Tibial nerve (tissue), 4 donors: ENCODE measurements at regions not wholly inside any gene's neighbourhood (a gene's known extent, or its start where the extent isn't known, plus 50 kb on each side); places are given as distances from the start of the nearest gene placed in this dataset.

Experiments used
- DNase-seq, 2 donors: peaks; one replicate each; pipeline ENCODE4 v3.0.0-alpha.2; 2019; ENCODE audit warnings: low spot score in 2 of 2
- H3K27ac ChIP-seq, 4 donors: fragments of 200-600 bp; sonication (generic) in 3 of 4; one replicate each; pipeline ENCODE4 v1.5.1; 2017 to 2019; ENCODE audit warnings: mild to moderate bottlenecking in 1 of 4
- H3K27me3 ChIP-seq, 2 donors: fragments of 200-600 bp; sonication (generic) in 1 of 2; one replicate each; pipeline versions ENCODE4 v1.5.1 to v1.6.0; 2017 to 2019
- H3K36me3 ChIP-seq, 3 donors: fragments of 200-600 bp; sonication (generic); one replicate each; pipeline ENCODE4 v1.5.1; 2018 to 2019
- H3K4me1 ChIP-seq, 4 donors: fragments of 200-600 bp; sonication (generic) in 3 of 4; one replicate each; pipeline ENCODE4 v1.5.1; 2017 to 2019
- H3K4me3 ChIP-seq, 4 donors: fragments of 200-600 bp; sonication (generic) in 3 of 4; one replicate each; pipeline ENCODE4 v1.5.1; 2017 to 2019; ENCODE audit warnings: mild to moderate bottlenecking in 1 of 4, moderate library complexity in 1 of 4
- H3K9me3 ChIP-seq, 4 donors: fragments of 200-600 bp; sonication (generic) in 3 of 4; one replicate each; pipeline ENCODE4 v1.5.1; 2017 to 2019
- EP300 ChIP-seq, 2 donors: sonication (generic); formaldehyde crosslinking; IDR thresholded peaks; one replicate each; pipeline ENCODE4 v1.6.1; 2017; ENCODE audit warnings: antibody characterized with exemption in 2 of 2, mild to moderate bottlenecking in 1 of 2
- POLR2A ChIP-seq, 2 donors: fragments of 450-650 bp; IDR thresholded peaks; one replicate each; pipeline ENCODE4 v1.6.1; 2017; ENCODE audit warnings: antibody characterized with exemption in 2 of 2, mild to moderate bottlenecking in 2 of 2, moderate library complexity in 2 of 2
- WGBS, 2 donors: methylation state at CpG; one replicate each; pipeline ENCODE4 v1.1.5; 2018; 5-methylcytosine and 5-hydroxymethylcytosine counted together
- TF ChIP-seq, protein P1 (sequence below), 5 experiments: fragments of 200-600 bp in 3 of 5; fragments of 450-650 bp in 2 of 5; sonication (generic) in 3 of 5; IDR thresholded peaks; one replicate each; pipeline ENCODE4 v1.5.1; 2016 to 2019; ENCODE audit warnings: antibody characterized with exemption in 5 of 5, mild to moderate bottlenecking in 3 of 5, moderate library complexity in 2 of 5

DNA sequence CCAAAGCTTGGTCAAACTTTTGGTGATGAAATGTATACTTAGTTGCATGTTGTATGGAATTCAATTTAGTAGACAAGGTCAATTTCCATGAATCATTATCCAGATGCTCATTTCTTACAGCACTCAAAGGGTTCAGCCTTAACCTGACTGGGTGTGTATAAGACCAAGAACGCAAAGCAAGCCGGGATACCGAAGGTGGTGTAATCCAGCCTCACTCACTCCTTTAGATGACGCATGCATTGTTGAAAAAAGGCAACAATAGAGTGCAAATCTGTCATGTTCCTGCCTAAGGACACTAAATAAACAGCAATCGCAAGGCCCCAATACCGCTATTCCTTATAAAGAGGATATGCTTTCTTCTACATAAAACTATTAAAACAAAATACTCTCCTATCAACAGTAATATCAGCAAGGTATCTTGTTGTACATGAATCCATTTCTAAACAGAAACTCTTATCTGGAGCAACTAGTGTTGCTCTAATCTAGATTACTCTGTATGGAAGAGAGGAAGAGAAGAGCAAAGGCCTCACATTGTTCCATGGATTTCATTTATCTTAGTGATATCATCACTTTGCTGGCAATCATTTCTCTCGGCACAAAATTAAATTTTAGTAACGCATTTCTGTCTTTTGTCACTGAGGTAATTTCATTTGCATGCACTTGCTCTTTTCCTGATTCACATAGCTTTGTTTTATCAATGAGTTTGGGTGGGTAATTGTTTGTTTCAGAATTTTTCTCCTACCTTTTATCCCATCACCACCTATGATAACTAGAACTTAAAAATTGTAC lies 96.2 kb downstream of the PLK2 start:
- DNase-seq, result no peak
- H3K27me3 ChIP-seq, result no peaks in the 10 kb centered on the region
- H3K4me3 ChIP-seq, result no peak overlapping the region
- no peak overlapping the region for H3K27ac ChIP-seq
- H3K9me3 ChIP-seq, result no peaks in the 10 kb centered on the region
- no peaks in the 10 kb centered on the region for H3K4me1 ChIP-seq
- 94 to 95% methylated on average over 8 of the region's 8 CpGs for WGBS, 2 donors
- no peaks in the 10 kb centered on the region for H3K36me3 ChIP-seq
- TF ChIP-seq POLR2A (IDR thresholded peaks at IDR 0.05) (no peak), EP300 (IDR thresholded peaks at IDR 0.05) (no peak)
- TF ChIP-seq, protein P1, sequence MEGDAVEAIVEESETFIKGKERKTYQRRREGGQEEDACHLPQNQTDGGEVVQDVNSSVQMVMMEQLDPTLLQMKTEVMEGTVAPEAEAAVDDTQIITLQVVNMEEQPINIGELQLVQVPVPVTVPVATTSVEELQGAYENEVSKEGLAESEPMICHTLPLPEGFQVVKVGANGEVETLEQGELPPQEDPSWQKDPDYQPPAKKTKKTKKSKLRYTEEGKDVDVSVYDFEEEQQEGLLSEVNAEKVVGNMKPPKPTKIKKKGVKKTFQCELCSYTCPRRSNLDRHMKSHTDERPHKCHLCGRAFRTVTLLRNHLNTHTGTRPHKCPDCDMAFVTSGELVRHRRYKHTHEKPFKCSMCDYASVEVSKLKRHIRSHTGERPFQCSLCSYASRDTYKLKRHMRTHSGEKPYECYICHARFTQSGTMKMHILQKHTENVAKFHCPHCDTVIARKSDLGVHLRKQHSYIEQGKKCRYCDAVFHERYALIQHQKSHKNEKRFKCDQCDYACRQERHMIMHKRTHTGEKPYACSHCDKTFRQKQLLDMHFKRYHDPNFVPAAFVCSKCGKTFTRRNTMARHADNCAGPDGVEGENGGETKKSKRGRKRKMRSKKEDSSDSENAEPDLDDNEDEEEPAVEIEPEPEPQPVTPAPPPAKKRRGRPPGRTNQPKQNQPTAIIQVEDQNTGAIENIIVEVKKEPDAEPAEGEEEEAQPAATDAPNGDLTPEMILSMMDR (IDR thresholded peaks at IDR 0.05), result no peak

DNA sequence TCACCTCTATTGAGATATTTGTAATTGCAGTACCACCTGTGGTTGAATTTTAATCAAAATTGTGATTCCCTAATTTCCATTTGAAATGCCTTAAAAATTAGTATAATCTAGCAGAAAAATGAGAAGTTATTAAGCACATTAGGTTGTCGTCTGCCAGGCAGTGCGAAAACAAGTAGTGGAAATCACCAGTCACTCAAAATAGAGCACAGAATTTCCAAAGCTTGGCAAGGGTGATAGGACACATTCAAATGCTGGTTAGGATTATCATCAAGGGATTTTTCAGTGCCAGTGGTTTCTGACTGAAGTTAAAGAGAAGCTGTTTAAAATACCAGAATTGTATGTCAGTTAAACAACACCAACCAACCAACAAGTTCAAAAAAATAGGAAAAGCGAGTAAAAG lies 97.8 kb downstream of the PLK2 start:
- no peaks in the 10 kb centered on the region for H3K9me3 ChIP-seq
- H3K27me3 ChIP-seq, result no peaks in the 10 kb centered on the region
- no peaks in the 10 kb centered on the region for H3K36me3 ChIP-seq
- H3K27ac ChIP-seq, result no peak overlapping the region
- WGBS, 2 donors, result 81 to 86% methylated on average over 3 of the region's 3 CpGs
- H3K4me1 ChIP-seq, result no peaks in the 10 kb centered on the region
- no peak for TF ChIP-seq POLR2A (IDR thresholded peaks at IDR 0.05)
- no peak for TF ChIP-seq EP300 (IDR thresholded peaks at IDR 0.05)
- TF ChIP-seq, protein P1 (IDR thresholded peaks at IDR 0.05), result no peak
- no peak for DNase-seq
- H3K4me3 ChIP-seq, result no peak overlapping the region

DNA sequence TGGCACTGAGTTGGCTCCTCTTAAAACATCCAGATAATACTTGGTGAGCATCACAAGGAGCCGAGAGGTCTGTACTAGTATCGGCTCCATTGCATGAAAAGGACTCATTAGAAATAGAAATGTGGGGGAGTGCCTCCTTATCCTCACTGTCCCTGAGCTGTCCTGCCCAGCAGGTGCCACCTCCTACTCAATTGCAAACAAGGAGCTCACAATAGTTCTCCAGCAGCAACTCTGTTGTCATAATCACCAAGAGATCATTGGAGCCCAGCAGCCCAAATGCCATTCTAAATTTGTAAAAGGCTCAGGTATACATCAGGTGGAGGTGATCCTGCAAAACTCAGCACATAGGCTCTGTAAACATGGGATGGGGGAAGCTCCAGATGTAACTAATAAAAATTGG lies 99.1 kb downstream of the PLK2 start:
- whole genome bisulfite sequencing, 2 donors, result 88 to 95% methylated on average over 2 of the region's 2 CpGs
- no peak overlapping the region for H3K27ac ChIP-seq
- H3K27me3 ChIP-seq, result no peaks in the 10 kb centered on the region

DNA sequence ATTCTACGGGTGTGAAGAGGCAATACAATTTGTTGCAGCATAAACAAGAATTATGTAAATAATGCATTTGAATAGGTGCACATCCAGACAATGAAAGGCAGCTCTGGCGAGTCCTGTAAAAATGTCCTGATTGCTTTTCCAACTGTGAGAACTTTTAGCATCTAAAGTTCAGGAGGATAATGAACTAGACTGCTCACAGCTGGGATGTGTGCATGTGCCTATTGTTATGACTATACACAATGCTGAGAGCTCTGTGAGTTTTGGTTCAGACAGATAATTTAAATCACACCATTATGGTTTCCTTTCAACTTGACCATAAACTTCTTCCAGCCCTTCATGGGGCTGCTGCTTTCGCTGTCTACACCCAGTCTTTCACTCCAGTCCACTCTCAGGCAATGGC lies 99.9 kb downstream of the PLK2 start:
- TF ChIP-seq POLR2A (IDR thresholded peaks at IDR 0.05), result no peak
- no peak for TF ChIP-seq EP300 (IDR thresholded peaks at IDR 0.05)
- TF ChIP-seq, protein P1 (IDR thresholded peaks at IDR 0.05), result no peak
- Histone ChIP-seq H3K9me3 (no peaks in the 10 kb centered on the region), H3K4me3 (no peak overlapping the region), H3K36me3 (no peaks in the 10 kb centered on the region), H3K27ac (no peak overlapping the region), H3K27me3 (no peaks in the 10 kb centered on the region), H3K4me1 (no peaks in the 10 kb centered on the region)
- 60 to 62% methylated on average over 3 of the region's 3 CpGs for WGBS, 2 donors
- DNase-seq, result no peak

More for the DNA sequence above, 99.1 kb downstream of the PLK2 start:
- no peaks in the 10 kb centered on the region for H3K4me1 ChIP-seq
- DNase-seq, result no peak
- no peaks in the 10 kb centered on the region for H3K36me3 ChIP-seq
- TF ChIP-seq POLR2A (IDR thresholded peaks at IDR 0.05) (no peak), EP300 (IDR thresholded peaks at IDR 0.05) (no peak)
- TF ChIP-seq, protein P1 (IDR thresholded peaks at IDR 0.05), result no peak
- H3K4me3 ChIP-seq, result no peak overlapping the region
- H3K9me3 ChIP-seq, result no peaks in the 10 kb centered on the region

- Histone ChIP-seq H3K27ac (no peak overlapping the region), H3K27me3 (no peaks in the 10 kb centered on the region), H3K4me1 (no peaks in the 10 kb centered on the region), H3K4me3 (no peak overlapping the region), H3K36me3 (no peaks in the 10 kb centered on the region), H3K9me3 (no peaks in the 10 kb centered on the region)
- TF ChIP-seq POLR2A (IDR thresholded peaks at IDR 0.05) (no peak), EP300 (IDR thresholded peaks at IDR 0.05) (no peak)
- TF ChIP-seq, protein P1 (IDR thresholded peaks at IDR 0.05), result no peak
- DNase-seq, result no peak
- WGBS, 2 donors, result 55 to 60% methylated on average over 11 of the region's 11 CpGs
Observed at GRCh38 chr5:58358501-58359178, 101.2 kb downstream of the PLK2 start.
